ENCODE measurements at regions not wholly inside any gene's neighbourhood (a gene's known extent, or its start where the extent isn't known, plus 50 kb on each side); places are given as distances from the start of the nearest gene placed in this dataset.

GRCh38 chr2:156647377-156648010 is 211.3 kb downstream of the GPD2 start:
- TF ChIP-seq PPARA (CRISPR knock-in tag; IDR thresholded peaks at IDR 0.05; ENCODE audit: borderline replicate concordance) (no peak), TSHZ2 (CRISPR knock-in tag; IDR thresholded peaks at IDR 0.05) (no peak), RARB (CRISPR knock-in tag; IDR thresholded peaks at IDR 0.05) (no peak), CSRNP3 (CRISPR knock-in tag; IDR thresholded peaks at IDR 0.05) (no peak), ESRRG (CRISPR knock-in tag; IDR thresholded peaks at IDR 0.05) (no peak), ZNF8 (CRISPR knock-in tag; IDR thresholded peaks at IDR 0.05) (no peak)
- ATAC-seq, result no peak

GRCh38 chr2:156648522-156648921 is 212.3 kb downstream of the GPD2 start:
- TF ChIP-seq CREB5 (CRISPR knock-in tag; IDR thresholded peaks at IDR 0.05; ENCODE audit: low read depth) (no peak), PPARA (CRISPR knock-in tag; IDR thresholded peaks at IDR 0.05; ENCODE audit: borderline replicate concordance) (no peak), ZFP30 (CRISPR knock-in tag; IDR thresholded peaks at IDR 0.05) (no peak), TCF4 (CRISPR knock-in tag; IDR thresholded peaks at IDR 0.05; ENCODE audit: borderline replicate concordance) (no peak), ESRRG (CRISPR knock-in tag; IDR thresholded peaks at IDR 0.05) (no peak), ZNF70 (CRISPR knock-in tag; IDR thresholded peaks at IDR 0.05) (no peak), RARB (CRISPR knock-in tag; IDR thresholded peaks at IDR 0.05) (no peak), ISL1 (CRISPR knock-in tag; IDR thresholded peaks at IDR 0.05) (no peak), ZFP3 (CRISPR knock-in tag; IDR thresholded peaks at IDR 0.05) (no peak), BACH2 (CRISPR knock-in tag; IDR thresholded peaks at IDR 0.05; ENCODE audit: borderline replicate concordance) (no peak), ZC3H10 (CRISPR knock-in tag; IDR thresholded peaks at IDR 0.05) (no peak), OSR1 (CRISPR knock-in tag; IDR thresholded peaks at IDR 0.05) (no peak), CSDC2 (CRISPR knock-in tag; IDR thresholded peaks at IDR 0.05) (no peak), ZNF8 (CRISPR knock-in tag; IDR thresholded peaks at IDR 0.05) (no peak), GLIS3 (CRISPR knock-in tag; IDR thresholded peaks at IDR 0.05) (no peak), CSRNP3 (CRISPR knock-in tag; IDR thresholded peaks at IDR 0.05) (no peak), PATZ1 (CRISPR knock-in tag; IDR thresholded peaks at IDR 0.05; ENCODE audit: borderline replicate concordance) (no peak), ARNTL (CRISPR knock-in tag; IDR thresholded peaks at IDR 0.05; ENCODE audit: borderline replicate concordance, low read depth) (no peak)
- ATAC-seq, result no peak

- no peak for TF ChIP-seq ZNF70 (CRISPR knock-in tag; IDR thresholded peaks at IDR 0.05)
- no peak for TF ChIP-seq ZC3H10 (CRISPR knock-in tag; IDR thresholded peaks at IDR 0.05)
- TF ChIP-seq TSHZ2 (CRISPR knock-in tag; IDR thresholded peaks at IDR 0.05), result no peak
- no peak for TF ChIP-seq PPARA (CRISPR knock-in tag; IDR thresholded peaks at IDR 0.05; ENCODE audit: borderline replicate concordance)
- no peak for ATAC-seq
Observed at GRCh38 chr2:156649596-156649995, 213.4 kb downstream of the GPD2 start.
